Gastrocnemius medialis (tissue), 4 donors: ENCODE measurements at regions not wholly inside any gene's neighbourhood (a gene's known extent, or its start where the extent isn't known, plus 50 kb on each side); places are given as distances from the start of the nearest gene placed in this dataset.

ENCODE experiments used
- ATAC-seq, 2 donors: fragments of 150-250 bp; one replicate each; pipeline ENCODE4 v1.9.1; 2016
- DNase-seq, 2 donors: peaks; one replicate each; pipeline ENCODE4 v3.0.0-alpha.2; 2019
- H3K27ac ChIP-seq, 4 donors: fragments of 200-600 bp; sonication (generic); 1 replicate in 1 of 4; 2 replicates in 3 of 4; pipeline ENCODE4 v1.5.1; 2016 to 2018; ENCODE audit warnings: mild to moderate bottlenecking in 2 of 4, moderate library complexity in 1 of 4
- H3K27me3 ChIP-seq, 3 donors: fragments of 200-600 bp; sonication (generic) in 2 of 3; 1 replicate in 1 of 3; 2 replicates in 2 of 3; pipeline versions ENCODE4 v1.5.1 to v1.6.0; 2016 to 2019; ENCODE audit warnings: mild to moderate bottlenecking in 1 of 3, moderate library complexity in 1 of 3
- H3K36me3 ChIP-seq, 2 donors: fragments of 200-600 bp; sonication (generic) in 1 of 2; one replicate each; pipeline ENCODE4 v1.5.1; 2017 to 2018
- H3K4me1 ChIP-seq, 2 donors: fragments of 200-600 bp; sonication (generic) in 1 of 2; one replicate each; pipeline ENCODE4 v1.5.1; 2016 to 2017; ENCODE audit warnings: mild to moderate bottlenecking in 2 of 2
- H3K4me3 ChIP-seq, 4 donors: fragments of 200-600 bp; sonication (generic) in 3 of 4; 1 replicate in 1 of 4; 2 replicates in 3 of 4; pipeline ENCODE4 v1.5.1; 2016 to 2019; ENCODE audit warnings: mild to moderate bottlenecking in 2 of 4
- H3K9me3 ChIP-seq, 3 donors: fragments of 200-600 bp; sonication (generic) in 2 of 3; 1 replicate in 1 of 3; 2 replicates in 2 of 3; pipeline ENCODE4 v1.5.1; 2016 to 2019
- POLR2A ChIP-seq, 2 donors: fragments of 450-650 bp; IDR thresholded peaks; one replicate each; pipeline ENCODE4 v1.6.1; 2017; ENCODE audit warnings: antibody characterized with exemption in 2 of 2, mild to moderate bottlenecking in 2 of 2, moderate library complexity in 2 of 2
- in situ Hi-C, 4 donors: fragments of 200-750 bp; cut with MboI; loops; one replicate each; pipeline versions ENCODE4 v1.15.0 to v1.8.0; 2017; ENCODE audit warnings: low sequenced_read_pairs in 4 of 4
- intact Hi-C: fragments of 100-400 bp; cut with DNase I; formaldehyde crosslinking; loops from one replicate; pipeline ENCODE4 v1.15.1; 2023; ENCODE audit warnings: low total_unique reads
- TF ChIP-seq, protein P1 (sequence below), 5 experiments: fragments of 450-650 bp in 3 of 5; fragments of 200-600 bp in 2 of 5; sonication (generic) in 2 of 5; IDR thresholded peaks in 4 of 5; conservative IDR thresholded peaks in 1 of 5; 1 replicate in 4 of 5; 2 replicates in 1 of 5; pipeline ENCODE4 v1.5.1; 2016 to 2019; ENCODE audit warnings: antibody characterized with exemption in 5 of 5, mild to moderate bottlenecking in 3 of 5, moderate library complexity in 3 of 5

GRCh38 chr1:227396539-227397353 lies 78.5 kb upstream of the CDC42BPA start:
- Histone ChIP-seq H3K27ac (no peak overlapping the region), H3K36me3 (no peaks in the 10 kb centered on the region), H3K4me1 (no peaks in the 10 kb centered on the region), H3K9me3 (no peaks in the 10 kb centered on the region), H3K4me3 (no peak overlapping the region), H3K27me3 (no peaks in the 10 kb centered on the region)
- in situ Hi-C loops (no loop called here), intact Hi-C loops (no loop called here)
- TF ChIP-seq POLR2A (IDR thresholded peaks at IDR 0.05) = no peak
- TF ChIP-seq, protein P1, sequence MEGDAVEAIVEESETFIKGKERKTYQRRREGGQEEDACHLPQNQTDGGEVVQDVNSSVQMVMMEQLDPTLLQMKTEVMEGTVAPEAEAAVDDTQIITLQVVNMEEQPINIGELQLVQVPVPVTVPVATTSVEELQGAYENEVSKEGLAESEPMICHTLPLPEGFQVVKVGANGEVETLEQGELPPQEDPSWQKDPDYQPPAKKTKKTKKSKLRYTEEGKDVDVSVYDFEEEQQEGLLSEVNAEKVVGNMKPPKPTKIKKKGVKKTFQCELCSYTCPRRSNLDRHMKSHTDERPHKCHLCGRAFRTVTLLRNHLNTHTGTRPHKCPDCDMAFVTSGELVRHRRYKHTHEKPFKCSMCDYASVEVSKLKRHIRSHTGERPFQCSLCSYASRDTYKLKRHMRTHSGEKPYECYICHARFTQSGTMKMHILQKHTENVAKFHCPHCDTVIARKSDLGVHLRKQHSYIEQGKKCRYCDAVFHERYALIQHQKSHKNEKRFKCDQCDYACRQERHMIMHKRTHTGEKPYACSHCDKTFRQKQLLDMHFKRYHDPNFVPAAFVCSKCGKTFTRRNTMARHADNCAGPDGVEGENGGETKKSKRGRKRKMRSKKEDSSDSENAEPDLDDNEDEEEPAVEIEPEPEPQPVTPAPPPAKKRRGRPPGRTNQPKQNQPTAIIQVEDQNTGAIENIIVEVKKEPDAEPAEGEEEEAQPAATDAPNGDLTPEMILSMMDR (IDR thresholded peaks at IDR 0.05 in 4 of 5, conservative IDR thresholded peaks at IDR 0.05 in 1 of 5) = no peak
- DNase-seq = no peak
- no peak for ATAC-seq

- Histone ChIP-seq H3K9me3 (no peaks in the 10 kb centered on the region), H3K27ac (no peak overlapping the region), H3K27me3 (no peaks in the 10 kb centered on the region), H3K4me3 (no peak overlapping the region), H3K36me3 (no peaks in the 10 kb centered on the region), H3K4me1 (no peaks in the 10 kb centered on the region)
- ATAC-seq (no peak), DNase-seq (no peak)
- in situ Hi-C loops = no loop called here
- intact Hi-C loops = no loop called here
- TF ChIP-seq, protein P1 (IDR thresholded peaks at IDR 0.05 in 4 of 5, conservative IDR thresholded peaks at IDR 0.05 in 1 of 5) = no peak
- no peak for TF ChIP-seq POLR2A (IDR thresholded peaks at IDR 0.05)
These were observed 77.2 kb upstream of the CDC42BPA start for GRCh38 chr1:227395426-227396028.

GRCh38 chr1:227392984-227393764 lies 74.9 kb upstream of the CDC42BPA start:
- no peak overlapping the region for H3K27ac ChIP-seq
- no peak for DNase-seq
- intact Hi-C loops = no loop called here
- no peaks in the 10 kb centered on the region for H3K4me1 ChIP-seq
- in situ Hi-C loops = no loop called here
- H3K9me3 ChIP-seq = no peaks in the 10 kb centered on the region
- no peak for ATAC-seq
- H3K4me3 ChIP-seq = no peak overlapping the region
- H3K36me3 ChIP-seq = no peaks in the 10 kb centered on the region
- H3K27me3 ChIP-seq = no peaks in the 10 kb centered on the region
- TF ChIP-seq POLR2A (IDR thresholded peaks at IDR 0.05) = no peak
- TF ChIP-seq, protein P1 (IDR thresholded peaks at IDR 0.05 in 4 of 5, conservative IDR thresholded peaks at IDR 0.05 in 1 of 5) = no peak

GRCh38 chr1:227391879-227392278 lies 73.6 kb upstream of the CDC42BPA start:
- no peak for ATAC-seq
- no peak overlapping the region for H3K27ac ChIP-seq
- no peaks in the 10 kb centered on the region for H3K27me3 ChIP-seq
- H3K4me3 ChIP-seq = no peak overlapping the region
- H3K4me1 ChIP-seq = no peaks in the 10 kb centered on the region
- no peaks in the 10 kb centered on the region for H3K9me3 ChIP-seq
- H3K36me3 ChIP-seq = no peaks in the 10 kb centered on the region
- intact Hi-C loops (no loop called here), in situ Hi-C loops (no loop called here)
- no peak for DNase-seq
- TF ChIP-seq, protein P1 (IDR thresholded peaks at IDR 0.05 in 4 of 5, conservative IDR thresholded peaks at IDR 0.05 in 1 of 5) = no peak
- TF ChIP-seq POLR2A (IDR thresholded peaks at IDR 0.05) = no peak
